SJCRH30 (cell line): ENCODE measurements at regions not wholly inside any gene's neighbourhood (a gene's known extent, or its start where the extent isn't known, plus 50 kb on each side); places are given as distances from the start of the nearest gene placed in this dataset.
A peak's percentile ranks its signal among the peaks of the same experiment; 100 is the strongest.

ENCODE experiments used
- DNase-seq, 2 experiments: peaks; one replicate each; pipeline ENCODE4 v3.0.0-alpha.2; 2015 to 2020
- H3K27ac ChIP-seq: fragments of 250-450 bp; sonication (Bioruptor Pico); 2 replicates; pipeline ENCODE4 v1.5.1; 2020; ENCODE audit warnings: mild to moderate bottlenecking, moderate library complexity
- H3K27me3 ChIP-seq: fragments of 250-450 bp; sonication (Bioruptor Pico); 2 replicates; pipeline ENCODE4 v1.5.1; 2020; ENCODE audit warnings: mild to moderate bottlenecking, moderate library complexity
- H3K36me3 ChIP-seq: fragments of 250-450 bp; sonication (Bioruptor Pico); 2 replicates; pipeline ENCODE4 v1.5.1; 2020; ENCODE audit warnings: mild to moderate bottlenecking, moderate library complexity
- H3K4me1 ChIP-seq: fragments of 250-450 bp; sonication (Bioruptor Pico); 2 replicates; pipeline ENCODE4 v1.5.1; 2020; ENCODE audit warnings: mild to moderate bottlenecking, moderate library complexity
- H3K4me3 ChIP-seq: fragments of 250-450 bp; sonication (Bioruptor Pico); 2 replicates; pipeline ENCODE4 v1.5.1; 2020; ENCODE audit warnings: mild to moderate bottlenecking, moderate library complexity
- H3K9me3 ChIP-seq: fragments of 250-450 bp; sonication (Bioruptor Pico); replicated peaks from 2 replicates; pipeline ENCODE4 v1.5.1; 2020; ENCODE audit warnings: mild to moderate bottlenecking, moderate library complexity

DNA sequence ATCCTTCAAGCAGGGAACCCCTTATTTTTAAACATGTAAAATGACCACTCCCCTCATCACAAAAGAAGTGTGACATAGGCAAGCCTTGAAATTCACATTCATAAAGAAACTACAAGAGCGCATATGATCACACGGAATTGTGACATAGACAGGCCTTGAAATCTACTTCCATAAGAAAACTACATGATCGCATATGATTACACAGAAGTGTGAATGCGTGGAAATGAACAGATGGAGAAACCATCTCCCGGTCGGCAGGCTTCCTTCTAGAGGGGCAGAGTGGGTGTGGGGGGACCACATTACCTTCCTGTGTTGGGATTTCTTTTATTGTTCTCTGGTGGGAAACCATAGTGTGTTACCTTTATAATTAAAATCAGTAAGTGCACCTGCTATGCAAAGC, 285.1 kb upstream of the ADARB2 start:
- H3K9me3 ChIP-seq: no peaks in the 10 kb centered on the region
- no peak for DNase-seq
- H3K4me3 ChIP-seq: no peak overlapping the region
- no peak overlapping the region for H3K27ac ChIP-seq
- no peaks in the 10 kb centered on the region for H3K4me1 ChIP-seq
- H3K36me3 ChIP-seq: no peaks in the 10 kb centered on the region
- H3K27me3 ChIP-seq: no peaks in the 10 kb centered on the region

DNA sequence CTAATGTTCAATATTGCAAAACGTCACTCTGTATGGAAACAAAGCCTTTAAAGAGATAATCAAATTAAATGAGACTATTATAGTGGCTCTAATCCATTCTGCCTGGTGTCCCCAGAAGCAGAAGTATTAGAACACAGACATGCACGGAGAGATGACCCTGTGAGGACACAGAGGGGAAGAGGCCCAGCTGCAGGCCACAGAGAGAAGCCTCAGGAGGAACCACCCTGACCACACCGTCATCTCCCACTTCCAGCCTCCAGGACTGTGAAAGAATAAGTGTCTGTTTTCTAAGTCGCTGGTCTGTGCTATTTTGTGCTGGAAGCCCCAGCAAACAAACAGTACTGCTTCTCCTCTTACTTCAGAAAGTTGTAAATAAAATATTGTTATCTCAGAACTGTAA, 283.5 kb upstream of the ADARB2 start:
- H3K27me3 ChIP-seq: no peaks in the 10 kb centered on the region
- no peaks in the 10 kb centered on the region for H3K4me1 ChIP-seq
- no peak overlapping the region for H3K4me3 ChIP-seq
- no peak overlapping the region for H3K27ac ChIP-seq
- no peaks in the 10 kb centered on the region for H3K36me3 ChIP-seq
- no peak for DNase-seq
- no peaks in the 10 kb centered on the region for H3K9me3 ChIP-seq

DNA sequence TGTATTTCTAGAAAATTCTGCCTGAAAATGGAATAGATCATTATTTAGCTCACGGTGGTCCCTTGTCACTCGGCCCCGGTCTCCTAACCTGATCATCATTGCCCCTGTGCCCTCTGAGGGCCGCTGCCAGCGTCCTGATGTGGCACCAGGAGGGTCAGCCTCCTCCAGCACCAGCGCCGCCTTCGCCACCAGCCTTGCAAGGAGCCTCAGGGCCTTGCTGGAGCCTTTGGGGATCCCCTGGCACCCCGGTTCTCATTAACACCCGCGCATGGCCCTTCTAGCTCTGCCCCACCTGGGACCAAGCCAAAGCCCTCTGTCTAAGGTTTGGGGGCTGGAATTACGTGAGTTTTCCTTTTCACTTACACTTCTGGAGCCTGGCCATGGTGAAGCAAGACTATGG, 282.5 kb upstream of the ADARB2 start:
- Histone ChIP-seq H3K36me3 (no peaks in the 10 kb centered on the region), H3K9me3 (no peaks in the 10 kb centered on the region), H3K27ac (no peak overlapping the region), H3K4me1 (no peaks in the 10 kb centered on the region), H3K4me3 (no peak overlapping the region), H3K27me3 (no peaks in the 10 kb centered on the region)
- DNase-seq: no peak

DNA sequence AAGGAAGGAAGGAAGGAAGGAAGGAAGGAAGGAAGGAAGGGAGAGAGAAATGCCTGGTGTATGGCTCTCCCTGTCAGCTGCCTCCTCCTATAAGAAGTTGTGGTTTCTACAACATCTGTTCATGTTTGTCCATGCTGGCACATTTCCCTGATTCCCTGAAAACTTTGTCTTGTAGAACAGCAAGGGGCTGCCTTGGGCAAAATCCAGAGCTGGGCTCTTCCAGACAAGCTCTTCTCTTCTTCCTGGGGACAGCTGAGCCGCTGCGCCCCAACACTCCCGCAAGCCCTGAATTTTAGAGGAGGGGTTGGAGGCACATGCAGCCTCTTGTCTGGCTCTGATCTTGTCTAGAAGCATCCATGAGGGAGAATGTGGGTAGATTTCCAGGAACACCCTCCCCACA, 282.0 kb upstream of the ADARB2 start:
- H3K4me1 ChIP-seq: no peaks in the 10 kb centered on the region
- H3K9me3 ChIP-seq: no peaks in the 10 kb centered on the region
- H3K27me3 ChIP-seq: no peaks in the 10 kb centered on the region
- H3K27ac ChIP-seq: no peak overlapping the region
- H3K4me3 ChIP-seq: no peak overlapping the region
- peak in 1 of 2 experiments; percentile 15 for DNase-seq
- H3K36me3 ChIP-seq: no peaks in the 10 kb centered on the region

DNA sequence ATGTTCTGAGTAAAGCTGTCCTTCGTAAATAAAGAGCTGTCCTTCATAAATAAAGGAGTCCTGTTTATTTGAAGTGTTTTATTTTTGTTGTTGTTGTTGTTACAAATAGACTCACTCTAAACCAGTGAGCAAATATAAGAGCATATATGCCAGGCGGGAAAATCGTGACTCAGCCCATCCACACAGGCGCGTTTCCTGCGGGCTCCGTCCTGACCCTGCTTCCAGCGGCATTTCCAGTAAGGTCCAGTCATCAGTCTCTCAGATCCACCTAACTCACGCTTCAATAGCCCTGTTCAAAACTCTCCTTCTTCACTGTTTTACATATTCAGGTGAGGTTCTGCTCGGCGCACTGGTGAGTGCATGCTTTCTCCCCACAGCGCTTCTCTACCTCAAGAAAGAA, 277.2 kb upstream of the ADARB2 start:
- H3K27ac ChIP-seq: no peak overlapping the region
- no peaks in the 10 kb centered on the region for H3K4me1 ChIP-seq
- no peak for DNase-seq
- H3K9me3 ChIP-seq: no peaks in the 10 kb centered on the region
- no peaks in the 10 kb centered on the region for H3K27me3 ChIP-seq
- no peaks in the 10 kb centered on the region for H3K36me3 ChIP-seq
- no peak overlapping the region for H3K4me3 ChIP-seq

DNA sequence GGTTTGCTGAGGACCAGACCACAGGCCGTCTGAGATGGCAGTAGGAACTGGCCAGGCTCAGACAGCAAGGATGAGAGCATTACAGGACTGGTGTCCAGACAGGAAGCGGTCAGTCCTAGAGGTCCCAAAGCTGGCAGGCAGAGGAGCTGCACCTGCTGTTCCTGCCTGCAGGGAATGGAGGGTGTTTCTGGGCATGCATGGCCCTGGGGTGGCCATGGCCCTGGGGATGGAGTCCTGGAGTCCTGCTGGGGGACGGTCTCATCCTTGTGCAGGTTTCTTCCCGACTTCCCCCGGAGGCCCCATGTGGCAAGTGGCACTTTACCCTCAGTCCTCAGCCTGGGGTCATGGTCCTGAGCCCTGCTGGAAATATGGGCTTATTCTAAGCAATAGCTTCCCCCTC, 274.9 kb upstream of the ADARB2 start:
- Histone ChIP-seq H3K9me3 (no peaks in the 10 kb centered on the region), H3K27ac (no peak overlapping the region), H3K36me3 (no peaks in the 10 kb centered on the region), H3K4me3 (no peak overlapping the region), H3K27me3 (no peaks in the 10 kb centered on the region), H3K4me1 (no peaks in the 10 kb centered on the region)
- no peak for DNase-seq

DNA sequence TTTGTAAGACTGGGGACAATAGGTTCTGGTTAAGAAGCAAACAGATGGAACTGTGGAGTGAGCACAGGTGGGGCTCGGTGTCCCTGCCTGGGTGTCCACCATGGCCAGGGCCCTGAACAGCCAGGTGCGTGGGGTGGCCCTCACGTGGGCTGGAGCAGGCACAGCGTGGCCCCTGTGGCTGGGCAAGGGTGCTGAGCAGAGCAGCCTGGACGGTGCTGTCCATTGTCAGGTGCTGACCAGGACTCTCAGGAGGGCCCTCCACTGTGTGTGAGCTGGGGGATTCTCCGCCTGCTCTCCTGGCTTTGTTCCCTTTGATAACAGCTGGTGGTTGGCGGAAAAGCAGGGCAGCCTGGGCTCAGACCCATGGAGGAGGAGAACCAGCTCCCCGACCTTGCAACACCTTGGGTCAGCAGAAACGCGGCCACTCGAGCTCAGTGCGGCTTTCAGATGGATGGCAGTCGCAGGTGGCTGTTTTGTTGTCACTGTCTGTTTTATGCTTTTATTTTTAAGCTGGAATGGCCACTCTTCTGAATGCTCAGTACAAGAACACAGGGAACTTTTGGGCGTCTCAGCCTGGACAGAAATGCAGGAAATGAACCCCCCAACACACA, 273.9 kb upstream of the ADARB2 start:
- Histone ChIP-seq H3K9me3 (no peaks in the 10 kb centered on the region), H3K27me3 (no peaks in the 10 kb centered on the region), H3K4me3 (no peak overlapping the region), H3K27ac (no peak overlapping the region), H3K4me1 (no peaks in the 10 kb centered on the region), H3K36me3 (no peaks in the 10 kb centered on the region)
- DNase-seq: peak in 1 of 2 experiments; percentile 3

DNA sequence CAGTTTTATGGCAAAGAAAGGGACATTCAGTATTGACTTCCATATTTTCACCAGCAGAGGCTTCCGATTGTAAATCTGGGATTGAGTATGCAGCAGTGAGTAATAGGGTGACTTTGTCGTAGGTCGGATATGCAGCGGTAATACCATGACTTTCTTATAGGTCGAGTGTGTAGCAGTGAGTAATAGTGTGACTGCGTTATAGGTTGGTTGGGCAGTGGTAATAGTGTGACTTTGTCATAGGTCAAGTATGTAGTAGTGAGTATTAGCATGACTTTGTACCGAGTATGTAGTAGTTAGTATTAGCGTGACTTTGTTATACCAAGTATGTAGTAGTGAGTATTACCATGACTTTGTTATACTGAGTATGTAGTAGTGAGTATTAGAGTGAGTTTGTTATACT, 268.2 kb upstream of the ADARB2 start:
- Histone ChIP-seq H3K9me3 (no peaks in the 10 kb centered on the region), H3K27me3 (no peaks in the 10 kb centered on the region), H3K27ac (no peak overlapping the region), H3K36me3 (no peaks in the 10 kb centered on the region), H3K4me3 (no peak overlapping the region), H3K4me1 (no peaks in the 10 kb centered on the region)
- DNase-seq: no peak

DNA sequence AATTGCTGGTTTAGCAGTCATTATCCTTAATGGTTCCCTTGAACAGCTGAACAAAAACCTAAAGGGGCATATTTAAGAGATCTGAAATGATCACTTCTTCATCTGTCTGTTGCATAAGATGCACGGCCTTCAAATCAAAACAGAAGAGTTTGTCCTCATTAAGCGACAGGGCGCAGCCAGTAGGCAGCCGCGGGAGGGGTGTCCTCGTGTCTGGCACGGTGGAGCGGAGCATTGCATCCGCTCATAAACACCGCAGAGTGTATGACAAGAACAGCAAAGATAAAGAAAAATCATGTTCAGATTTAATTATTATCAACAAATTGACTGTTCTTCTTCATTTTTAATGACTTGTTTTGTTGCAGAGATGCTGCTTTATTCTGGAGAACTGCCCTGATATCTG, 255.6 kb upstream of the ADARB2 start:
- Histone ChIP-seq H3K4me1 (no peaks in the 10 kb centered on the region), H3K27ac (no peak overlapping the region), H3K9me3 (no peaks in the 10 kb centered on the region), H3K4me3 (no peak overlapping the region), H3K36me3 (no peaks in the 10 kb centered on the region), H3K27me3 (no peaks in the 10 kb centered on the region)
- no peak for DNase-seq

DNA sequence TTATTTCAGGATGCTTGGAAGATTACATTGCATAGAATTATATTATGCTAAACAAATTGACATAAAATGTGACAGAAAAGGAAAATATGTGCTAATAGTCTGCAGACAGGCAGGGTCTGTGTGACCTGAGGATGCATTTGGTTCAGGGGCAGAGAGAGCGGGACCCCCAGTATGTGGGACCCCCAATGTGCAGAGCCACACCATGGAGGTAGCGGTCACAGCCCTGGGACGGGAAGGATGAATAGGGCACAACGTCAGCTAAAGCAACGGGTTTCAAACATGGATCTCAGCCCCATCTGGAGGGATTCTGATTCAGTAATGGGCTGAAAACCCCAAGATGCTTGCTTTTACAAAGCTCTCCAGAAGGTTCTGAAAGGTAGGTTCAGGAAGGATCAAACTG, 251.8 kb upstream of the ADARB2 start:
- H3K36me3 ChIP-seq: no peaks in the 10 kb centered on the region
- no peak overlapping the region for H3K4me3 ChIP-seq
- no peaks in the 10 kb centered on the region for H3K27me3 ChIP-seq
- no peak overlapping the region for H3K27ac ChIP-seq
- no peaks in the 10 kb centered on the region for H3K4me1 ChIP-seq
- H3K9me3 ChIP-seq: no peaks in the 10 kb centered on the region
- no peak for DNase-seq

DNA sequence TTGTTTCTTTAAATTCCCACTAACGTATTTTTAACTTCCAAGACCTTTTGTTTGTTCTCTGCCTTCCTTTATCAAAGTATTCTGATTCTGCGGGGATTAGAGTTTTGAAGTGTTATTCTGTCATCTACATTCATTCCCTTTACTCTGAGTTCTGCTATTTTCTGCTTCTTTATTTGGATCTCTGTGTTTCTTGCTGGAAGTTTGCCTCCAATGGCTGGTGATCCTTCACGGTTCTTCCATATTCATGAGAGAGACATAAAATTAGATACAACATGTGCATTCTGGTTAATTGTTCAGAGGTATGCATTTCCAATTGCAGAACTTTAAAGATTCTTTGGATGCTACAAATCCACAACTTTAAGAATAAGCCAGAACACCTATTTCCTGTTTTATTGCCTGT, 244.7 kb upstream of the ADARB2 start:
- DNase-seq: no peak
- no peaks in the 10 kb centered on the region for H3K36me3 ChIP-seq
- H3K4me1 ChIP-seq: no peaks in the 10 kb centered on the region
- H3K27me3 ChIP-seq: no peaks in the 10 kb centered on the region
- no peak overlapping the region for H3K4me3 ChIP-seq
- H3K9me3 ChIP-seq: no peaks in the 10 kb centered on the region
- no peak overlapping the region for H3K27ac ChIP-seq

DNA sequence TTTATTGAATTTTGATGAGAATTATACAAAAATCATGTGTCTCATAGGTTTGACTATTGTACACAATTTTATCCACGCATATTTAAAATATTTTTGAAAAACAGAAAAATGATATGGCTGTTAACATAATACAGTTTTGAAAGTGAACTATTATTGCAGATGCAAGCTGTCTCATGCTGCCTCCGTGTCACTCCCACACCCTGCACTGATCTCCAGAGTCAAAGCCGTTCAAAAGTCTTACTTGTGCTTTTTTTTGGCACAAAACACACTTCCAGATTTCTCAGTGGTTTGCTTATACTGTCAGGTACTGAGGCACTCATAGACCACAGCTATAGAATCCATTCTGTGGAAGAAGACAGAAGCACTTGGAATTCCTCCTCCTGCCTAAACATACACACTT, 243.1 kb upstream of the ADARB2 start:
- Histone ChIP-seq H3K27me3 (no peaks in the 10 kb centered on the region), H3K27ac (no peak overlapping the region), H3K4me1 (no peaks in the 10 kb centered on the region), H3K9me3 (no peaks in the 10 kb centered on the region), H3K4me3 (no peak overlapping the region), H3K36me3 (no peaks in the 10 kb centered on the region)
- DNase-seq: no peak

DNA sequence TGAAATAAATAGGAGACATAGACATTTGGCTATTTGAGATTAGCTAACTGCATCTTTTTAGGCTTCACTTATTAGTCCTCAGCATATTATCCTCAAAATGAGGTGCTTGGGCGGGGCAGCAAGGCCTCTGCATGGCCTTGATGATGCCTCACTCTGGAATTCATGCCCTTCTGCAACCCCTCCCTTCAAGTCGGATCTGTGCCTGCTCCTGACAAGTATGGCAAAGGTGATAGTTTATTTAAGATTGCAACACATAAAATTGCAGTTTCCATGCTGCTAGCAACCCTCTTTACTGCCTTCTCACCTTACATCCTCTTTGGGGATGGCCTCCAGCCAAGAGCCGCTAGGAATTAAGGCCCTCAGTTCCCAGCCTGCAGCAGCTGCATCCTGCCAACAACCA, 241.3 kb upstream of the ADARB2 start:
- Histone ChIP-seq H3K27ac (no peak overlapping the region), H3K4me1 (no peaks in the 10 kb centered on the region), H3K9me3 (no peaks in the 10 kb centered on the region), H3K36me3 (no peaks in the 10 kb centered on the region), H3K4me3 (no peak overlapping the region), H3K27me3 (no peaks in the 10 kb centered on the region)
- DNase-seq: peak; percentile 8

DNA sequence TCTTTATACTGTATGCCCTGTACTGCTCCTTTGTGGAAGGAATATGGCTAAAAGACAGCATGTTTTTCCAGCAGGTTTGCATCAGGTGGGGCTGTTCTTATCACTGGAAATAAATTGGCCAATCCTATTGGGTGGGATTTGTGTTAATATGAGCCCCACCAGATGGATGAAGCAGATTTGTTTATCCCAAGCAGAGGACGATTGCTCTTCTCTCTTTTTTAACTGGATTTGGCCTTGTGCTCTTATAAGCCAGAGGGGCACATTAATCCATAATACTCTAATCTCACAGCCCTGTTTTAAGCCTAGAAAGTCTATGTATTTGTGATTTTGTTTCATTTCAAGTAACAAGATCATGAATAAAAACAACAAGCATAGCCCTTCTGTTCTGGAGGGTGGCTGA, 240.1 kb upstream of the ADARB2 start:
- Histone ChIP-seq H3K4me3 (no peak overlapping the region), H3K36me3 (no peaks in the 10 kb centered on the region), H3K9me3 (no peaks in the 10 kb centered on the region), H3K4me1 (no peaks in the 10 kb centered on the region), H3K27me3 (no peaks in the 10 kb centered on the region), H3K27ac (no peak overlapping the region)
- DNase-seq: no peak

DNA sequence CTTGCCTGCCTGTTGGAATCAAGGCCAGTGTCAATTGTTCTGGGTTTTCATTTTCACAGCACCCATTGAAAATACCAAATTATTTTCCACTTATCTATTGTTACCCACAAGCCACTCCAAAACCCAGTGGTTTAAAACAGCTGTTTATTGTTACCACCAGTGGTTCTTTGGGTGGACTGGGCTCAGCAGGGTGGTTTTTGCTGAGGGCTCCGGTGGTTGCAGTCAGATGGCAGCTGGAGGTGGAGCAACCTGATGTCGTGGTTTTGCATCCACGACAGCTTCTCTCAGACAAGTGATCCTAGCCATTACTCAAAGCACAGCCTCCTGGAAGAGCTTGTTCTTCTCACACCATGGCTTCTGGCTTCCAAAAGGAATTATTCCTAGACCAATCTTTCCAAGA, 235.1 kb upstream of the ADARB2 start:
- no peak for DNase-seq

DNA sequence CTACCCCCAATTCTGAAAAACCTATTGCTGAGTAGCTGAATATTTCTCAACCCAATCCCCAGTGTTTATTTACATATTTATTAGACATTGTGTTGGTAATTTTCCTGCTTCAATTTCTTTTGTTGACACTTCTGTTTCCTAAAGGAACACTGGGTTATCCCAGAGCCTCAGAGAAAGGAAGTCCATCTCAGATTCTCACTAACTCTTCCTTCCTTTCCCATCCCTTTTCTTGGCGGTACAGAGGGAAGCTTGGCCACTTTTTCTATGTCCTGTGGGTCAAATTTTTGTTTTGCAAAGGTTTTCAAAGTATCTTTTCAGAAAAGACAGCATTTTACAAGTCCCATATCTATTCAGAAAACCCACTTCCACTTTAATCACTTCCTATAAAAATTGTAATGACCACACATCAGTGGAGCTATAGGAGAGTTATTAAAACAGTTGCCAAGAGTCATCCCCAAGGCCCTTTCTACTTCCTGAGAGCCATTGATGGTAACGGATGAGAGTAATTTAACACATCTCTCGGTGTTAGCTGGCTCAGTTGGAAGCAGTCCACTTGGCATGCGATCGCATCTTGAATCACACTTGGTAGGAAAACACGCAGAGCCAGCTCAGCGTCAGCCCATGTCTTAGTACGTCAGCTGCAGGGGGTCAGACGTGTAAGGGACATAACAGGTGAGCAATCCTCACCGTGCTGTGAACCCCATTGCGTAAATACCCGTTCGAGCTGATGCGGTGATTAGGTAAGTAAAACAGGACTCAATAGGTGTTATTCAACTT, 231.1 kb upstream of the ADARB2 start:
- Histone ChIP-seq H3K4me3 (no peak overlapping the region), H3K27me3 (no peaks in the 10 kb centered on the region), H3K27ac (no peak overlapping the region), H3K36me3 (no peaks in the 10 kb centered on the region), H3K9me3 (no peaks in the 10 kb centered on the region), H3K4me1 (no peaks in the 10 kb centered on the region)
- no peak for DNase-seq

More for the DNA sequence above, 235.1 kb upstream of the ADARB2 start:
- H3K36me3 ChIP-seq: no peaks in the 10 kb centered on the region
- H3K4me1 ChIP-seq: no peaks in the 10 kb centered on the region
- no peaks in the 10 kb centered on the region for H3K27me3 ChIP-seq
- no peak overlapping the region for H3K27ac ChIP-seq
- H3K4me3 ChIP-seq: no peak overlapping the region
- H3K9me3 ChIP-seq: no peaks in the 10 kb centered on the region
